Neural crest cell (in vitro differentiated cells): ENCODE measurements at regions not wholly inside any gene's neighbourhood (a gene's known extent, or its start where the extent isn't known, plus 50 kb on each side); places are given as distances from the start of the nearest gene placed in this dataset.

Experiments
- DNase-seq: peaks from one replicate; pipeline ENCODE4 v3.0.0; 2021; ENCODE audit warnings: low read depth, mixed read lengths, low spot score
- H3K27ac Mint-ChIP-seq: one replicate; pipeline ENCODE4 v1.8.0; 2021; ENCODE audit warnings: mild to moderate bottlenecking, mixed read lengths; ENCODE audit not compliant: unreplicated experiment
- H3K27me3 Mint-ChIP-seq: 2 replicates; pipeline ENCODE4 v1.8.0; 2021; ENCODE audit warnings: low read depth, mild to moderate bottlenecking, mixed read lengths
- H3K36me3 Mint-ChIP-seq: 2 replicates; pipeline ENCODE4 v1.8.0; 2021; ENCODE audit warnings: low read depth, mild to moderate bottlenecking, mixed read lengths
- H3K4me1 Mint-ChIP-seq: 2 replicates; pipeline ENCODE4 v1.8.0; 2021; ENCODE audit warnings: mixed read lengths
- H3K4me3 Mint-ChIP-seq: one replicate; pipeline ENCODE4 v1.8.0; 2021; ENCODE audit warnings: mild to moderate bottlenecking, mixed read lengths
- H3K9me3 Mint-ChIP-seq: 2 replicates; pipeline ENCODE4 v1.8.0; 2021; ENCODE audit warnings: mixed read lengths
- CTCF ChIP-seq: fragments of 200-600 bp; sonication (generic); conservative IDR thresholded peaks from 2 replicates; pipeline ENCODE4 v1.5.0; 2021; ENCODE audit warnings: antibody characterized with exemption, mild to moderate bottlenecking

- no peak for DNase-seq
- H3K4me1 Mint-ChIP-seq: peaks cover 13% of the 10 kb centered on the region
- H3K9me3 Mint-ChIP-seq: no peaks in the 10 kb centered on the region
- no peaks in the 10 kb centered on the region for H3K27me3 Mint-ChIP-seq
- no peak overlapping the region for H3K4me3 Mint-ChIP-seq
- TF ChIP-seq CTCF: no peak
- no peak overlapping the region for H3K27ac Mint-ChIP-seq
- no peaks in the 10 kb centered on the region for H3K36me3 Mint-ChIP-seq
These were observed 319.0 kb downstream of the LRFN2 start for GRCh38 chr6:40268166-40268565.

- H3K4me3 Mint-ChIP-seq: no peak overlapping the region
- H3K27me3 Mint-ChIP-seq: no peaks in the 10 kb centered on the region
- H3K9me3 Mint-ChIP-seq: no peaks in the 10 kb centered on the region
- peaks cover 13% of the 10 kb centered on the region for H3K4me1 Mint-ChIP-seq
- no peak for DNase-seq
- TF ChIP-seq CTCF: no peak
- peak overlapping the region; percentile 12 for H3K27ac Mint-ChIP-seq
- H3K36me3 Mint-ChIP-seq: no peaks in the 10 kb centered on the region
These were observed 321.5 kb downstream of the LRFN2 start for GRCh38 chr6:40265615-40266014.

- no peak overlapping the region for H3K4me3 Mint-ChIP-seq
- no peaks in the 10 kb centered on the region for H3K9me3 Mint-ChIP-seq
- H3K27ac Mint-ChIP-seq: no peak overlapping the region
- H3K27me3 Mint-ChIP-seq: no peaks in the 10 kb centered on the region
- H3K36me3 Mint-ChIP-seq: no peaks in the 10 kb centered on the region
- DNase-seq: no peak
- H3K4me1 Mint-ChIP-seq: peaks cover 13% of the 10 kb centered on the region
- TF ChIP-seq CTCF: no peak
These were observed 323.2 kb downstream of the LRFN2 start for GRCh38 chr6:40263970-40264369.

GRCh38 chr6:40262363-40262762 is 324.8 kb downstream of the LRFN2 start:
- Mint-ChIP-seq H3K4me1 (no peaks in the 10 kb centered on the region), H3K27me3 (no peaks in the 10 kb centered on the region), H3K27ac (no peak overlapping the region), H3K36me3 (no peaks in the 10 kb centered on the region), H3K9me3 (no peaks in the 10 kb centered on the region), H3K4me3 (no peak overlapping the region)
- TF ChIP-seq CTCF: no peak
- no peak for DNase-seq

GRCh38 chr6:40258531-40258930 is 324.3 kb upstream of the MOCS1 start:
- H3K9me3 Mint-ChIP-seq: no peaks in the 10 kb centered on the region
- H3K27ac Mint-ChIP-seq: no peak overlapping the region
- peaks cover 2% of the 10 kb centered on the region for H3K27me3 Mint-ChIP-seq
- no peak for DNase-seq
- no peak for TF ChIP-seq CTCF
- no peaks in the 10 kb centered on the region for H3K4me1 Mint-ChIP-seq
- no peak overlapping the region for H3K4me3 Mint-ChIP-seq
- H3K36me3 Mint-ChIP-seq: no peaks in the 10 kb centered on the region

- H3K4me1 Mint-ChIP-seq: no peaks in the 10 kb centered on the region
- H3K27me3 Mint-ChIP-seq: peaks cover 2% of the 10 kb centered on the region
- no peak overlapping the region for H3K4me3 Mint-ChIP-seq
- DNase-seq: no peak
- H3K27ac Mint-ChIP-seq: no peak overlapping the region
- no peaks in the 10 kb centered on the region for H3K9me3 Mint-ChIP-seq
- no peak for TF ChIP-seq CTCF
- no peaks in the 10 kb centered on the region for H3K36me3 Mint-ChIP-seq
These were observed 322.6 kb upstream of the MOCS1 start for GRCh38 chr6:40256831-40257230.
